Astrocyte (in vitro differentiated cells and primary cell): ENCODE measurements at regions not wholly inside any gene's neighbourhood (a gene's known extent, or its start where the extent isn't known, plus 50 kb on each side); places are given as distances from the start of the nearest gene placed in this dataset.
"Not testable (repeated sequence)": the region's sequence is repeated elsewhere in the genome, so short reads cannot be mapped to it uniquely, and the experiment has no call there.

Experiments
- DNase-seq: peaks from one replicate; pipeline ENCODE4 v3.0.0-alpha.2; 2010; ENCODE audit warnings: low read depth
- FAIRE-seq: peaks from 2 replicates; lab custom pipeline; 2011; peaks lifted over from hg19 to GRCh38; lab: Jason Lieb, UNC
- H2AFZ ChIP-seq: 2 replicates; pipeline ENCODE4 v1.6.0; 2012; ENCODE audit warnings: low read depth, low read length, inconsistent platforms
- H3K27ac ChIP-seq: 2 replicates; pipeline ENCODE4 v1.5.1; 2011; ENCODE audit warnings: low read depth, low read length, inconsistent platforms
- H3K27me3 ChIP-seq: 2 replicates; pipeline ENCODE4 v1.6.0; 2011; ENCODE audit warnings: low read length, inconsistent platforms; ENCODE audit not compliant: insufficient read depth
- H3K36me3 ChIP-seq: 2 replicates; pipeline ENCODE4 v1.5.1; 2011; ENCODE audit warnings: low read length, inconsistent platforms; ENCODE audit not compliant: insufficient read depth
- H3K4me1 ChIP-seq: 2 replicates; pipeline ENCODE4 v1.5.1; 2011; ENCODE audit warnings: low read length, inconsistent platforms; ENCODE audit not compliant: insufficient read depth
- H3K4me2 ChIP-seq: 2 replicates; pipeline ENCODE4 v1.6.0; 2012; ENCODE audit warnings: low read length, inconsistent platforms
- H3K4me3 ChIP-seq: 2 replicates; pipeline ENCODE4 v1.5.1; 2011; ENCODE audit warnings: low read depth, mild to moderate bottlenecking, low read length, inconsistent platforms; ENCODE audit not compliant: insufficient read depth
- H3K79me2 ChIP-seq: 2 replicates; pipeline ENCODE4 v1.6.0; 2012; ENCODE audit warnings: mild to moderate bottlenecking, low read length, inconsistent platforms; ENCODE audit not compliant: insufficient read depth
- H3K9ac ChIP-seq: 2 replicates; pipeline ENCODE4 v1.6.0; 2012; ENCODE audit warnings: mild to moderate bottlenecking, low read length, inconsistent platforms
- H3K9me3 ChIP-seq: 2 replicates; pipeline ENCODE4 v1.5.1; 2012; ENCODE audit warnings: low read depth, mild to moderate bottlenecking, low read length, inconsistent platforms; ENCODE audit not compliant: insufficient read depth
- H4K20me1 ChIP-seq: 2 replicates; pipeline ENCODE4 v1.6.0; 2012; ENCODE audit warnings: low read length, inconsistent platforms; ENCODE audit not compliant: insufficient read depth
- H3K27ac Mint-ChIP-seq: one replicate; pipeline ENCODE4 v1.8.0; 2021; ENCODE audit warnings: mild to moderate bottlenecking, mixed read lengths; ENCODE audit not compliant: unreplicated experiment
- H3K27me3 Mint-ChIP-seq: one replicate; pipeline ENCODE4 v1.8.0; 2021; ENCODE audit warnings: low read depth, mixed read lengths; ENCODE audit not compliant: unreplicated experiment
- H3K36me3 Mint-ChIP-seq: one replicate; pipeline ENCODE4 v1.8.0; 2021; ENCODE audit warnings: low read depth, mixed read lengths; ENCODE audit not compliant: unreplicated experiment
- H3K4me1 Mint-ChIP-seq: one replicate; pipeline ENCODE4 v1.8.0; 2021; ENCODE audit warnings: low read depth, mixed read lengths; ENCODE audit not compliant: unreplicated experiment
- H3K4me3 Mint-ChIP-seq: one replicate; pipeline ENCODE4 v1.8.0; 2021; ENCODE audit warnings: mild to moderate bottlenecking, moderate library complexity, mixed read lengths; ENCODE audit not compliant: unreplicated experiment
- H3K9me3 Mint-ChIP-seq: one replicate; pipeline ENCODE4 v1.8.0; 2021; ENCODE audit warnings: mild to moderate bottlenecking, mixed read lengths; ENCODE audit not compliant: unreplicated experiment
- CTCF ChIP-seq: IDR thresholded peaks from 2 replicates; pipeline ENCODE4 v1.5.1; 2011; ENCODE audit warnings: low read depth, mild to moderate bottlenecking, inconsistent platforms, low read length, moderate library complexity; ENCODE audit not compliant: insufficient read depth
- EZH2 ChIP-seq: IDR thresholded peaks from 2 replicates; pipeline ENCODE4 v1.6.1; 2012; ENCODE audit warnings: mild to moderate bottlenecking, low read length, inconsistent platforms; ENCODE audit not compliant: insufficient read depth

DNA sequence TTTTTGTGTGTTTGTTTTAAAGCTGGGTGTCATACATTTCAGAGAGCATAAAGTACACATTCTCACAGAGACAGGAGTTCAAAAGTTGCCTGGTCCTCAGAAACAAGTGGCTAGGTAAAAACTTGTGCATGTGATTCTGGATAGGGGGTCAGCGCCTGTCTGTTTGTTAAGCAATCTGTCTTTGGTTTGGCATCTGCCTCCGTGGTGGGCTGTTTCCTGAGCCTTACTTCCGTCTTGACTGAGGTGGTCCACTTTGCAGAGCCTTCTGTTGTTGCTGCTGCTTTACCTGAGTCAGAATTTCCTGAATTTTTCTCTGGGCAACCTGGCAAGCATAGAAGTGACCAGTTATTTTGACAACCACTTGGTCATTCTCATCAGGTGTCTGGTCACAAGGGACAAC is 73.8 kb upstream of the RPS6KA2 start:
- H3K36me3 ChIP-seq, H3K4me3 ChIP-seq, H3K9me3 Mint-ChIP-seq, H3K27ac ChIP-seq, H3K4me1 ChIP-seq, H3K4me2 ChIP-seq, H3K4me3 Mint-ChIP-seq, H3K9ac ChIP-seq, H3K27me3 Mint-ChIP-seq, H2AFZ ChIP-seq, H3K9me3 ChIP-seq, FAIRE-seq, H3K36me3 Mint-ChIP-seq, H3K4me1 Mint-ChIP-seq, H4K20me1 ChIP-seq, DNase-seq, H3K79me2 ChIP-seq, H3K27ac Mint-ChIP-seq: not testable (repeated sequence)
- H3K27me3 ChIP-seq, result peaks cover 15% of the 10 kb centered on the region

DNA sequence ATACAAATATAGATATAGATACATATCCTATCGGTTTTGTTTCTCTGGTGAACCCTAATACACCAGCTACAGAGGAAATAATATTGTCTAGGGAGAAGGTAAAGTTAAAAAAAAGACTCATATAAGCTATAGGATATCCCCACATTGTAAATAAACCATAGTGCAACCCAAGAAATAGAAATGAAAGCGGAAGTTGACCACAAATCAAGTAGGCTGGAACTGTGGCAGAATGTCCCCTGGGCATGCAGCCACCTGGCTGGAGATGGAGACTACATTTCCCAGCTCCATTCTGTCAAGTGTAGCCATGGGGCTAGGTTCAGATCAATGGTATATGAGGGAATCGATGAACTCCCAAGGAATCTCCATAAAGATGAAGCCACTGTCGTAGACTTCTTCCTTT is 70.1 kb upstream of the RPS6KA2 start:
- Histone ChIP-seq H3K9ac (no peak overlapping the region), H3K79me2 (no peaks in the 10 kb centered on the region), H3K27me3 (peaks cover 5% of the 10 kb centered on the region), H3K36me3 (no peaks in the 10 kb centered on the region), H3K4me1 (no peaks in the 10 kb centered on the region), H4K20me1 (no peaks in the 10 kb centered on the region), H3K9me3 (no peaks in the 10 kb centered on the region), H2AFZ (no peak overlapping the region), H3K4me3 (no peak overlapping the region), H3K4me2 (no peak overlapping the region), H3K27ac (no peak overlapping the region)
- Mint-ChIP-seq H3K9me3 (no peaks in the 10 kb centered on the region), H3K27me3 (peaks cover 7% of the 10 kb centered on the region), H3K4me1 (peaks cover 4% of the 10 kb centered on the region), H3K27ac (no peak overlapping the region), H3K36me3 (no peaks in the 10 kb centered on the region), H3K4me3 (no peak overlapping the region)
- TF ChIP-seq EZH2, result no peak
- TF ChIP-seq CTCF, result no peak
- DNase-seq (no peak), FAIRE-seq (no peak)

- Mint-ChIP-seq H3K27me3 (no peaks in the 10 kb centered on the region), H3K36me3 (no peaks in the 10 kb centered on the region), H3K27ac (no peak overlapping the region), H3K4me1 (peaks cover 20% of the 10 kb centered on the region), H3K4me3 (no peak overlapping the region), H3K9me3 (no peaks in the 10 kb centered on the region)
- Histone ChIP-seq H3K27me3 (peaks cover 2% of the 10 kb centered on the region), H3K9me3 (no peaks in the 10 kb centered on the region), H3K79me2 (no peaks in the 10 kb centered on the region), H3K36me3 (no peaks in the 10 kb centered on the region), H3K4me2 (no peak overlapping the region), H4K20me1 (no peaks in the 10 kb centered on the region), H3K4me1 (peaks cover 12% of the 10 kb centered on the region), H3K9ac (no peak overlapping the region), H3K4me3 (no peak overlapping the region), H2AFZ (no peak overlapping the region), H3K27ac (no peak overlapping the region)
- FAIRE-seq (no peak), DNase-seq (no peak)
- no peak for TF ChIP-seq CTCF
- TF ChIP-seq EZH2, result no peak
Measured at GRCh38 chr6:166693880-166694279, 66.8 kb upstream of the RPS6KA2 start.
